AG09309 (cell line): ENCODE measurements at regions not wholly inside any gene's neighbourhood (a gene's known extent, or its start where the extent isn't known, plus 50 kb on each side); places are given as distances from the start of the nearest gene placed in this dataset.

Experiments
- DNase-seq: peaks from one replicate; pipeline ENCODE4 v3.0.0-alpha.2; 2010; ENCODE audit warnings: low read depth
- H3K4me3 ChIP-seq: 2 replicates; pipeline ENCODE4 v1.5.1; 2011; ENCODE audit warnings: mild to moderate bottlenecking, low read depth, low read length, moderate library complexity; ENCODE audit not compliant: control insufficient read depth
- CTCF ChIP-seq: IDR thresholded peaks from 2 replicates; pipeline ENCODE4 v1.5.1; 2011; ENCODE audit warnings: mild to moderate bottlenecking, low read depth, low read length, inconsistent platforms; ENCODE audit not compliant: insufficient read depth, control insufficient read depth; ENCODE audit errors: missing control alignments

- DNase-seq, result no peak
- TF ChIP-seq CTCF, result no peak
- no peak overlapping the region for H3K4me3 ChIP-seq
These were observed 50.6 kb upstream of the IKZF2 start for GRCh38 chr2:213202011-213202410.

- TF ChIP-seq CTCF, result no peak
- no peak for DNase-seq
- no peak overlapping the region for H3K4me3 ChIP-seq
These were observed 54.5 kb upstream of the IKZF2 start for GRCh38 chr2:213205944-213206343.

GRCh38 chr2:213213186-213213585 lies 61.8 kb upstream of the IKZF2 start:
- no peak for DNase-seq
- TF ChIP-seq CTCF, result no peak
- no peak overlapping the region for H3K4me3 ChIP-seq

GRCh38 chr2:213214209-213214608 lies 62.8 kb upstream of the IKZF2 start:
- DNase-seq, result no peak
- no peak overlapping the region for H3K4me3 ChIP-seq
- TF ChIP-seq CTCF, result no peak

GRCh38 chr2:213216461-213216860 lies 65.0 kb upstream of the IKZF2 start:
- H3K4me3 ChIP-seq, result no peak overlapping the region
- no peak for DNase-seq
- no peak for TF ChIP-seq CTCF

GRCh38 chr2:213219816-213220215 lies 64.4 kb upstream of the SPAG16 start:
- TF ChIP-seq CTCF, result no peak

More at GRCh38 chr2:213219816-213220215, 64.4 kb upstream of the SPAG16 start:
- H3K4me3 ChIP-seq, result no peak overlapping the region
- no peak for DNase-seq
